ENCODE measurements at regions not wholly inside any gene's neighbourhood (a gene's known extent, or its start where the extent isn't known, plus 50 kb on each side); places are given as distances from the start of the nearest gene placed in this dataset.

DNA sequence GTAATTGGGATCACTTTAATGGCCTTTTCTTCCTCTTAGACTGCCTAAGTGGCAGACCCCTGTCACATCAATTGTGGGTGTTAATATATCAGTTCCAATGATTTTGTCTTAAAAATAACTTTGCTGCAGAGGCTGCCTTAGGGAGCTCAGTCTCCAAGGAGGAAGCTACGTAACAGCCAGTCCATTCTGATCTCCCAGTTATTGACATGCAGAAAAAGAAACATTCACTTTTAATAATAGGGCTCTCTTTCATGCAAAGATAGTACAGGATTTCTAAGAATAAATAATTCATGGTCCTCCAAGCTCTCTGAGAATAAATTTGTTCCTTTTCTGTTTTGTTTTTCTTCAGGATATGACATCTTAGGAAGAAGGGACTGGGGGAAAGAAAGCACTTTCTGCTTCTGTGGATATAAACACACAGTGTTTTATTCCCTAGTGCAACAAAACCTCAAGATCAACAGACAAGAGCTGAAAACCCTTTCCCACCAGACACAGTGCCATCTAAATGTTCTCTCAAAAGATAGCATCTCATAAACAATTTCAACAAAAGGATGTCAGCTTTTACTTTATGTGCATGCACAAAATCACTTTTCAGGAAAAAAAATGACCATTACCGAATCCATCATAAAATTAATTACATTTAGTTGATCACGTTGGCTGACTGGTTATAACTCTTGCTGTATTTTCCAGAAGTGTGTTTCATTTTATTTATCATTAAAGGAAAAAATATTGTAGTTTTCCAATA, 372.4 kb upstream of the SLC7A11 start:
- dilution Hi-C loops (cut with HindIII; ENCODE audit: low sequenced_read_pairs, unreplicated experiment): no loop called here
- intact Hi-C loops (cut with micrococcal nuclease): no loop called here

More for the DNA sequence above, 372.4 kb upstream of the SLC7A11 start:
- no peak overlapping the region for H2BK20ac ChIP-seq (ENCODE audit: low read depth, low read length)
- H3K4me1 ChIP-seq (ENCODE audit: control insufficient read depth, insufficient read depth, low read length): peaks cover 6% of the 10 kb centered on the region; the same call in 1 of the 2 replicates
- H3K9me1 ChIP-seq (ENCODE audit: insufficient read depth, low read length): peaks cover 3% of the 10 kb centered on the region; the same call in 1 of the 2 replicates
- no peak overlapping the region for H3K56ac ChIP-seq (ENCODE audit: extremely low read depth, insufficient read depth, low read length)
- H4K20me1 ChIP-seq (ENCODE audit: insufficient read depth, low read length): no peaks in the 10 kb centered on the region
- ATAC-seq (ENCODE audit: low read depth): no peak
- ChIA-PET CTCF (interaction anchor here (1.1 kb wide), 1 partner anchor 10 kb away, joined by 3 read pairs; no protein-coding TSS in a partner anchor), POLR2A (ENCODE audit: unreplicated experiment) (no interaction called here)
- no peak overlapping the region for H3K9ac ChIP-seq (ENCODE audit: low read depth, low read length)
- no peak overlapping the region for H2BK15ac ChIP-seq (ENCODE audit: low read depth, low read length)
- no peak for DNase-seq
- no peak overlapping the region for H3K14ac ChIP-seq (replicated peaks; ENCODE audit: low read depth, low read length)
- H3K4me3 ChIP-seq (ENCODE audit: insufficient read depth, low read depth, low read length): no peak overlapping the region
- no peaks in the 10 kb centered on the region for H3K9me3 ChIP-seq (ENCODE audit: control insufficient read depth, insufficient read depth, low read length)
- H3K27me3 ChIP-seq (ENCODE audit: control insufficient read depth, insufficient read depth, low read length): no peaks in the 10 kb centered on the region
- H3K23ac ChIP-seq (ENCODE audit: low read depth, low read length): no peak overlapping the region
- TF ChIP-seq, protein P1, sequence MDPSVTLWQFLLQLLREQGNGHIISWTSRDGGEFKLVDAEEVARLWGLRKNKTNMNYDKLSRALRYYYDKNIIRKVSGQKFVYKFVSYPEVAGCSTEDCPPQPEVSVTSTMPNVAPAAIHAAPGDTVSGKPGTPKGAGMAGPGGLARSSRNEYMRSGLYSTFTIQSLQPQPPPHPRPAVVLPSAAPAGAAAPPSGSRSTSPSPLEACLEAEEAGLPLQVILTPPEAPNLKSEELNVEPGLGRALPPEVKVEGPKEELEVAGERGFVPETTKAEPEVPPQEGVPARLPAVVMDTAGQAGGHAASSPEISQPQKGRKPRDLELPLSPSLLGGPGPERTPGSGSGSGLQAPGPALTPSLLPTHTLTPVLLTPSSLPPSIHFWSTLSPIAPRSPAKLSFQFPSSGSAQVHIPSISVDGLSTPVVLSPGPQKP (IDR thresholded peaks at IDR 0.05; ENCODE audit: borderline replicate concordance, low read depth, low read length): no peak
- TF ChIP-seq BHLHE40 (IDR thresholded peaks at IDR 0.05; ENCODE audit: low read depth, low read length) (no peak), CEBPB (IDR thresholded peaks at IDR 0.05; ENCODE audit: low read depth, low read length) (no peak), RAD21 (IDR thresholded peaks at IDR 0.05; ENCODE audit: low read length) (no peak), MAZ (IDR thresholded peaks at IDR 0.05; ENCODE audit: borderline replicate concordance, low read depth, low read length) (no peak), RCOR1 (IDR thresholded peaks at IDR 0.05; ENCODE audit: insufficient replicate concordance, low read length) (no peak), NFE2L2 (IDR thresholded peaks at IDR 0.05; ENCODE audit: low read depth, low read length) (no peak), FOS (IDR thresholded peaks at IDR 0.05; ENCODE audit: low read depth, low read length) (no peak), MXI1 (IDR thresholded peaks at IDR 0.05; ENCODE audit: borderline replicate concordance, low read depth, low read length) (no peak), MAFK (IDR thresholded peaks at IDR 0.05; ENCODE audit: low read depth, low read length) (no peak)
- TF ChIP-seq, protein P2, sequence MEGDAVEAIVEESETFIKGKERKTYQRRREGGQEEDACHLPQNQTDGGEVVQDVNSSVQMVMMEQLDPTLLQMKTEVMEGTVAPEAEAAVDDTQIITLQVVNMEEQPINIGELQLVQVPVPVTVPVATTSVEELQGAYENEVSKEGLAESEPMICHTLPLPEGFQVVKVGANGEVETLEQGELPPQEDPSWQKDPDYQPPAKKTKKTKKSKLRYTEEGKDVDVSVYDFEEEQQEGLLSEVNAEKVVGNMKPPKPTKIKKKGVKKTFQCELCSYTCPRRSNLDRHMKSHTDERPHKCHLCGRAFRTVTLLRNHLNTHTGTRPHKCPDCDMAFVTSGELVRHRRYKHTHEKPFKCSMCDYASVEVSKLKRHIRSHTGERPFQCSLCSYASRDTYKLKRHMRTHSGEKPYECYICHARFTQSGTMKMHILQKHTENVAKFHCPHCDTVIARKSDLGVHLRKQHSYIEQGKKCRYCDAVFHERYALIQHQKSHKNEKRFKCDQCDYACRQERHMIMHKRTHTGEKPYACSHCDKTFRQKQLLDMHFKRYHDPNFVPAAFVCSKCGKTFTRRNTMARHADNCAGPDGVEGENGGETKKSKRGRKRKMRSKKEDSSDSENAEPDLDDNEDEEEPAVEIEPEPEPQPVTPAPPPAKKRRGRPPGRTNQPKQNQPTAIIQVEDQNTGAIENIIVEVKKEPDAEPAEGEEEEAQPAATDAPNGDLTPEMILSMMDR (conservative IDR thresholded peaks at IDR 0.05; ENCODE audit: low read depth, low read length): no peak
- TF ChIP-seq, protein P3, sequence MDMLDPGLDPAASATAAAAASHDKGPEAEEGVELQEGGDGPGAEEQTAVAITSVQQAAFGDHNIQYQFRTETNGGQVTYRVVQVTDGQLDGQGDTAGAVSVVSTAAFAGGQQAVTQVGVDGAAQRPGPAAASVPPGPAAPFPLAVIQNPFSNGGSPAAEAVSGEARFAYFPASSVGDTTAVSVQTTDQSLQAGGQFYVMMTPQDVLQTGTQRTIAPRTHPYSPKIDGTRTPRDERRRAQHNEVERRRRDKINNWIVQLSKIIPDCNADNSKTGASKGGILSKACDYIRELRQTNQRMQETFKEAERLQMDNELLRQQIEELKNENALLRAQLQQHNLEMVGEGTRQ (IDR thresholded peaks at IDR 0.05; ENCODE audit: low read depth, low read length): no peak
- H4K8ac ChIP-seq (ENCODE audit: low read depth in 2 of 2, low read length in 2 of 2): no peak overlapping the region
- no peak overlapping the region for H2AK5ac ChIP-seq (ENCODE audit: low read depth, low read length)
- no TSS peak for BruUV-seq (replicated peaks)
- no peak overlapping the region for H2BK120ac ChIP-seq (ENCODE audit: low read depth, low read length)
- no peak overlapping the region for H3K4ac ChIP-seq (ENCODE audit: low read depth, low read length)
- no peak overlapping the region for H2BK5ac ChIP-seq (ENCODE audit: low read depth, low read length, poor library complexity, severe bottlenecking)
- H3K36me3 ChIP-seq (ENCODE audit: control insufficient read depth, insufficient read depth, low read length): no peaks in the 10 kb centered on the region
- in situ Hi-C loops (cut with MboI; ENCODE audit: low sequenced_read_pairs): no loop called here
- no CpG with 5 or more reads among the region's 3 CpGs for WGBS, 2 experiments (ENCODE audit: extremely low coverage in 2 of 2, insufficient read length in 1 of 2)
- no peak overlapping the region for H3K4me2 ChIP-seq (ENCODE audit: low read depth, low read length)
- H4K5ac ChIP-seq (ENCODE audit: low read depth, low read length): no peak overlapping the region
- H3K18ac ChIP-seq (ENCODE audit: low read depth, low read length): no peak overlapping the region
- H4K91ac ChIP-seq (ENCODE audit: insufficient read depth, low read depth, low read length): no peak overlapping the region
- H3K27ac ChIP-seq (ENCODE audit: insufficient read depth, low read length): no peak overlapping the region
- H3K79me1 ChIP-seq (ENCODE audit: low read depth in 1 of 2, low read length in 2 of 2): no peaks in the 10 kb centered on the region
- H2AFZ ChIP-seq (replicated peaks; ENCODE audit: low read length, poor library complexity): no peak overlapping the region
- no peak overlapping the region for H2AK9ac ChIP-seq (replicated peaks; ENCODE audit: low read depth, low read length, poor library complexity)
